Stimulated activated CD4-positive, alpha-beta T cell treated with anti-CD3 and anti-CD28 coated beads, Interleukin-2, amount 100 ng/mL, for 24 hours (primary cell): ENCODE measurements at regions not wholly inside any gene's neighbourhood (a gene's known extent, or its start where the extent isn't known, plus 50 kb on each side); places are given as distances from the start of the nearest gene placed in this dataset.

Experiments used
- DNase-seq, 2 donors: peaks; one replicate each; pipeline ENCODE4 v3.0.0-alpha.2; 2020

DNA sequence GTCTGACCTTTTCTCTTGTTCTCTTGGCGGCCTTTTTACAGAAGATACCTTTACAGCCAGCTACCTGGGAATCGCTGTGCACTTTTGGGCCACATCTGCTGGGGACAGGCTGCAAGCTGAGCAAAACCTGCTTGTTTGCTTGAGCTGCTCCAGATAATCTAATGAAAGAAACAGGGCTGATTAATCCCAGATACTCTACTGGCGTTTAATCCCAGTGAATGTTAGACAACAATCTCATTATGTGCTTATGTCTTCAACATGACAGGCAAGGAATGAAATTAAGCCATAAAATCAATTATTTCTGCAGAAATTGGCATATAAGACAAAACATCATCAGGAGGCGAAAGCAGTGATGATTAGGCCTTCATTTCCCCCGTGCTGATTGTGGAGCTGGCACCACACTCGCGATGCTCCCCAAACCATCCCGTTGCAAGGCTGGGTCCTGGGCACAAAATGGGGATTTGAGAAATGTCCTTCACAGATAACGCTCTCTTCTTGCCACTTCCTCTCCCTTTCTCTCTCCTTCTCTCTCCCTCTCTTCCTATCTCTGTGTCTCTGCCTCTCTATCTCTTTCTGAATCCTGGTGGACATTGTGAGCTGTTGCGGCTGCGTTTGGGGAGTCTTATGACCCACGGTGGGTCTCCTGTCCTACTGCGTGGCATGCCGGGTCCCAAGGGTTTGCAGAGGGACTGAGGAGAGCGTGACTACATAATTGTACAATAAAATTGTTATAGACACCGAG, 1053.8 kb downstream of the TBC1D22A start:
- DNase-seq: no peak

DNA sequence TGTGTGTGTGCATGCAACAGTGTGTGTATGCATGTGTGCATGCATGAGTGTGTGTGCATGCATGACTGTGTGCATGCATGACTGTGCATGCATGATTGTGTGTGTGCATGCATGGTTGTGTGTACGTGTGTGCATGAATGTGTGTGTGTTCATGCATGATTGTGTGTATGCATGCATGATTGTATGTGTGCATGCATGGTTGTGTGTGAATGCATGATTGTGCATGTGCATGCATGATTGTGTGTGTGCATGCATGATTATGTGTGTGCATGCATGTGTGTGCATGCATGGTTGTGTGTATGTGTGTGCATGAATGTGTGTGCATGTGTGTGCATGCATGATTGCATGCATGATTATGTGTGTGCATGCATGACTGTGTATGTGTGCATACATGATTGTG, 1052.0 kb downstream of the TBC1D22A start:
- no peak for DNase-seq

DNA sequence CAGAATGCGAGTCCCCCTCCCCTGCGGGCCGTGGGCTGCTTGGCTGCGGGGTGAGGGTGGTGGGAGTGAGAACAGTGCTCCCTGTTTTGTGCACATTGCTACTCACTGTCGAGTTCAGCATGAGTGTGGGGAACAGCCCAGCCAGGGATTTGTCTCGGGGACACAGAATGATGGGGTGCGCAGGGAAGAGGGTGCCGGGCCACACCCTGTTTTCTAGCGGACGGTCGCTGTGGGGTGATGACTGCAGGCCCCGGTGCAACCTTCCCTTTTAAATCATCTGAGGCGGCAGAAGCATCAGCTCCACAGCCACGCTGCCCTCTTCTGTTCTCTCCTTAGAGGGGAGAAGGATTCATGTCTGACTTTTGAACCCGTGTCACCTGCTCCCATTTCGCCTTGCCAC, 1051.2 kb downstream of the TBC1D22A start:
- DNase-seq: no peak

DNA sequence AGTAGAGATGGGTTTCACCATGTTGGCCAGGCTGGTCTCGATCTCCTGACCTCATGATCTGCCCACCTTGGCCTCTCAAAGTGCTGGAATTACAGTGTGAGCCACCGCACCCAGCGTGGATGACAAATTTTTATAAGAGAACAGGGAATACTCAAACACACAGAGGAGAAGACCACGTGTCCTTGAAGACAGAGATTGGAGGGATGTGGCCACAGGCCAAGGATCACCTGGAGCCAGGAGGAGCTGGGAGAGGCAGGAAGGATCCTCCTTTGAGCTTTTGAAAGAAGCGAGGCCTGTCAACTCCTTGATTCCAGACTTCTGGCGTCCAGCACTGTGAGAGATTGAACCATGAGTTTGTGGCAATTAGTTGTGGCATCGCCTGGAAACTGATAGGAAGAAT, 1049.5 kb downstream of the TBC1D22A start:
- no peak for DNase-seq

DNA sequence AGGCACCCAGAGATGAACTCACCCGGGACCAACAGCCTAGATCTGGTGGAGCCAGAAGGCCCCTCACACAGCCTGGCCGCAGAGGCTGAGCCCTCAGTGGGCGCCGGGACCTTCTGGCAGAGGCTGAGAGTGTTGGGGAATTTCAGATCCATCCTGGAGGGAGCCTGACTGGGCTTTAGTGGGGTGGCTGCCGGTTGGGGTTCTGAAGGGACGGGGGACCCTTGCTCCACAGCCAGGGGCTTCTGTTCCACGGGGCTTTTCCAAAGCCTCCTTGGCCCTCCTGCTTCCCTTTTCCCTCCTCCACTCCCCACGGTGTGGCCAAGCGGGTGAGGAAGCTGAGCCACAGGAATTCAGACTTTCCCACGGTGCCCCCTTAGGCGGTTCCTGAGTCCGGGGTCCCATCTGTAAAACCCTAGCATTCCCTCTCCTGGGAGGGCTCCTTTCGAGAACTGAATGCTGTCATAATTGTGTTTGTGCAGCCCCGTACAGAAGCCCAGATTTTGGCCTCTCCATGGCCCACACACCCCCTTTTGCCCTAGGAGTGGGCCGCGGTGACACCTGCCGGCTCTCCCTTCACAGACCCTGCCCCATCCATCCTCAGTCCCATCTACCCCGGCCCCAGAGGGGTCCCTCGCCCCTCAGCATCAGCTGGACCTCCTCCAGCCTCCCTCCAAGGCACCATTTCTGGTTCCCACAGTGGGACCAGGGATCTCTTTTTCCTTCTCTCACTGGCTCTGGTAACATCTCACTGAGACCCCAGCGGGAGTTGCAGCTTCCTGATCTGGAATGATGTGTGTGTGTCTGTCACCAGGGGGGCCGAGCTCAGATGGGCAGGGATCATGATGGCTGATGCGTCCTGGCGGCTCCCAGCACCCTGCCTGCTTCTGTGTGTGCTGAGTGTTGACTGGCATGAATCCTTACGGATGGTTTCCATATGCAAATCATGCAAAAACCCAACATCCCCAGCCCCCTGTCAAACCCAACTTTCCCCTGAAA, 1048.4 kb downstream of the TBC1D22A start:
- DNase-seq: no peak

DNA sequence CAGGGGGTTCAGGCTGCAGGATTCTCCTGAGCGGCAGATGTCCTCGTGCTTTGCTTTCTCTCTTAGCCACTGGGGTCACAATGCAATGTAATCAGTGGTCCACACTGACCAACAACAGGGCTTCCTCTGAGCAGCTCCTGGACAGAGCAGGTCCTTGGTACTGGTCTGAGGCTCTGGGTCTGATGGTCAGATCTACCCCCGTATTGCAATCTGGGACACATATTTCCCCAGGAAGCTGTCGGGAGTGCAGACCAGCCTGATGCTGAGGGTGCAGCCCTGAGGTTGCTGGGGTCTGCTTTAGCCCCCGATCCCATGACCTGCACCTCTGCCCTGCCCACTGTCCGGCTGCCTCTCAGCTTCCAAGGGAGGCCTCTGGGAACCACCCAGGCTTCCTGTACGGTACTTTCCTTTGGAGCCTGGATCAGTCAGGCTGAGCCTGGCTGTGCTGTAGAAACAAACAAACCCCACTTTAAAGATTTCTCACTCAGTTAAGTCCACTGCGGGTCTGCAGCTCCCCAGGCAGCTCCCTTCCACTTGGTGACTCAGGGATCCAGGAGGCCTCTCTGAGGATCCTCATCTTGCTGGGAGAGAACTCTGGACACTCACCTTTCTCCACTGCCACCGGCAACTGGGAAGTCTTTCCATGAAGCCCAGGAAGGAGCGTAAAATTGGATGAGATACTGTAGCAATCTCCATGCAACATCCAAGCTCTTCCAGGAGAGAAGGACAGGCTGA, 1046.6 kb downstream of the TBC1D22A start:
- no peak for DNase-seq

DNA sequence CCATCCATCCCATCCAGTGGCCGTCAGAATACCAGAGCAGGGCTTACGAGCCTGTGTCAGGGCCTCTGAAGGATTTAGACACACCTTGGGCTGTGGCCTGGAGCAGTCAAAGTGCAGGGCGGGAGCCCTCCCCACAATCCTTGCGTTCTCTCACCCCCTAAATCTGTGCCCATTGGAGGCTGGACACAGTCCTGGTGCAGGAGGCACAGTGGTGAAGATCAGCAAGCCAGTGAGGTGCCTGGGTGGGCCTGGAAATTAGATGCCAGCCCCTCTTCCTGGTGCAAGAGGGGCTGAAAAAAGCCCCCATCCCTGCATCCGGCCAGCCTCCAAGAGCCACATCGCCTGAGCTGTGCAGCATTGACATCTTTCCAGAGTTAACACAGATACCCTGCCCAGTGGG, 1045.8 kb downstream of the TBC1D22A start:
- no peak for DNase-seq

DNA sequence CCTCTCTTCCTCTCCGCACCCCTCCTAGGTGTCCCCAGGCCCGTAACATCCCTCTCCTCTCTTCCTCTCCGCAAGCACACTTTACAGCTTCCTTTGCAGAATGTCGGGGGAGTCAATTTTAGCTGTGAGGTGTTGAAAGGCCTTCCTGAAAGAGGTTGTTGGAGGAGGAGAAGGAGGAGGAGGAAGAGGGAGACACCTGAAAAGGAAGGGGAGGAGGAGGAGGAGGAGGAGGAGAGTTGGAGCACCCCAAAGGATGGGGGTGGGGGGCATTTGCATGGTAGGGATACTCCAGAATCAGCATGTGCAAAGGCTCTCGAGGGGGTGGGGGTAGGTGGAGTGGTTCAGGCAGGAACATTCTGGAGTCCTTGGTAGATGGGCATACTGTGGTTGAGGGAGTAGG, 1045.1 kb downstream of the TBC1D22A start:
- no peak for DNase-seq

DNA sequence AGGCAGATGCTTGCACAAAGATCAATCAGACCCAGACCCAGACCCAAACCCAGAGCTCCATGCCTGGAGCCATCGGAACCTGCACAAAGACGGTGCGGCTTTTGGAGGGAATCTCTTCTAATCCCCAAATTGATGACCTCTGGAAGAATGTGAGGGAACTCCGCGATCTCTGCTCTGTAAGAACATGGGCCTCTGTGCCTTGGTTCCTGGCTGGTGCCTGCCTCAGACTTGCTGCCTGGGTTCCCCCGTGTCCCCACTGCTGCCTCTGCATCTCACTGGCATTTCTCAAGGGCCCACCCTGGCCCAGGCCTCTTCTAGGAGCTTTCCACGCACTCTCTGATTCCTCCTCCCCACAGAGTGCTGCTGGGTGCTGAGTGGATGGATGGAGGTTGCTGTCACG, 1044.4 kb downstream of the TBC1D22A start:
- DNase-seq: no peak

DNA sequence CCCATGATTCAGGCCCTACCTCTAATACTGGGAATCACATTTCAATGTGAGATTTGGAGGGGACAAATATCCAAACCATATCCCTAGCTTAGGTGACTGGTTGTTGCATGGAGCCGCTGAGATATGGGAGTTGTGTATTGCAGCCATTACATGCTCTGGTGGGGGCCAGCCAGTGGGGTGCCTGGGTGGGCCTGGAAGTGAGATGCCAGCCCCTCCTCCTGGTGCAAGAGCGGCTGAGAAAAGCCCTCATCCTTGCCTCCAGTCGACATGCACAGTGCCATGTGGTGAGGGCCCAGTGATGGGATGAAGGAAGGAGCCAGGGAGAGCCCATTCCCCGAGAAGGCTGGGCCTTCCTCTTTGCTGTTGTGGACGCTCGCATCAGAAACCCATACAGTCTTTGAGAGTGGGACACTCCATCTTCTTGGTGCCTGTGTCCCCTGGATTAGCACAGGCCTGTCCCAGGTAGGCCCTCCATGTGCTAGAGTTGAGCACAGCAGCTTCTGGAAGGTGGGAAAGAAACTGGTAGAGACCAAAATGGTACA, 1043.0 kb downstream of the TBC1D22A start:
- no peak for DNase-seq

DNA sequence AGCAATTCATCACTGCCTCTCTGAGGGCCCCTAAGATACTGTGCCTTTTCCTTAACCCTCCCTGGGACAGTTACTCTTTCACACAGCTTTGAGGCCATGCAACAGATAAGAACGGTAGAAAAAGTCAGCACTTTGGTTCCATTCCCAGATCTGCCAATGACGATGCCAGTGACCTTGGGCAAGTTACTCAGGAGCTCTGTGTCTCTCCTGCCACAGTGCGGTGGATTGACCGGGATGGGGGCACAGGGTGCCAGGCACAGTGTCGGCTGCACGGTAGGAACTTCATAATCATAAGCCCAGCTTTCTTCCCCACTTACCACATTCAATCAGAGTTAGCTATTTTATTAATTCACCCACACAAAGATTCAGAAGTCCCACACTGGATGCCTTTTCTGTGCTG, 1041.8 kb downstream of the TBC1D22A start:
- no peak for DNase-seq

DNA sequence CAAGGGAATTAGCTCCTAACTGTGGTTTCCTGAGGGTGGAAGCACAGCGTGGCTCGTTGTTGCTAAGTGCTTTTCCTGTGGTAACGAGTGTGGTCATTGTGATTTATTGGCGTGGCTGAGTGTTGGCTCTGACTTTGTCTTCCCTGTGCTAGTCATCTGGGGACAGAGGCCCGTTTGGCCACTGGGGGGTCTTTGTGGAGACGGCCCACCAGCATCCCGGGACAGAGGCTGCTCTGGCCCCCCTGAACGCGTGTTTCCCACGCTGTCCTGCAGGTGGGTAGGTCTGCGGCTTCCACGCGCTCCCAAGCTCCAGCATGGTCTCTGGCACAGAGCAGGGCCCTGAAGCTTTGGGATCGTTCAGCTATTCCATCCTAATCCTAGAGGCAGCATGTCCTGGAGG, 1040.0 kb downstream of the TBC1D22A start:
- no peak for DNase-seq

DNA sequence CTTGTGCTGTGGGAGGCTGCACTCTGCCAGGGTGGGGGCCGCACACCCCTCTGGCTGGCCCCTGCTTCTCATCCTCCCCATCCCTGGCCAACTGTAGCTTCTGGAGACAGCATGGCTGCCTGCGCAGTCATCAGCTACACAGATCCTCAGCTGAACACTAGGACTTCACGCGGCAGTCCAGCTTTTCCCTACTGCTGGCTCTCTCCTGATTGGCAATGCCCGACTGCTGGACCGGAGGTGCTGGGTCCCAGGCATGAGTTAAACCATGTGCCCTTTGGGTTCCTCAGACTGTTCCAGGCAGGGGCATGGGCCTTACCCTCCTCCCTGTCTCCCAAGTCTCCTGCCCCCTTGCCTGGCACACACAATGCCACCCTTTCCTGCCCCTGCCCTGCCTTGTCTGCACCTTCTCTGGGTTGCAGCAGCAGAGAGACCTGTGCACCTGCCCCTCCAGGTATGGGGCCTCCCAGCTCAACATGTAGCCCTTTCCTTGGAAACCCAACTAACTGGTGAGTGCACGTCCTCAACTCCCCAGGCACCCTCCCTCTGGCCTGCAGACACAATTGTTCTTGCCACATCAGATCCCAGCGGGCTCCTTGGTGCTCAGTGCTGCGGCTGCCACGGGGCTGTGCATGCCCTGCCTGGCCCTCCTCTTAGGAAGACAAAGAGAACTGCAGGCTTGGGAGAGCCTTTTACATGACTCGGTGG, 1039.2 kb downstream of the TBC1D22A start:
- DNase-seq: no peak

DNA sequence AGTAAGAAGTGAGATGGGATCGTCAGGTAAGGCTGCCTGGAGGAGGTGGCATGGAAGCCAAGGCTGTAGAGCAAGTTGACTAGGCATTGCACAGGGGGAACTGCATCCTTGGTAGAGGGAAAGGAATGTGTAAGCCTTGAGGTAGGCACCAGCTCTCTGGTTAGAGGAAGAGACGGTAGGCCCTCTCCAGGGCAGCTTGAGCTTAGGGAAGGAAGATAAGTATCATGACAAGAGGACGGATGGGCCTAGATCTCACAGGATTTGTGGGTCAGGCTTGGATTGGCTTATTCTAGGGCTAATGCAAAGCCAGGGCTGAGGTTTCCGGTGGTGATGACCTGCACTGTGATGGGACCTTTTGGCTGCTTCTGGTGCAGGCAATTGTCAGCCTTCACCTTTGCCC, 1035.8 kb downstream of the TBC1D22A start:
- no peak for DNase-seq

DNA sequence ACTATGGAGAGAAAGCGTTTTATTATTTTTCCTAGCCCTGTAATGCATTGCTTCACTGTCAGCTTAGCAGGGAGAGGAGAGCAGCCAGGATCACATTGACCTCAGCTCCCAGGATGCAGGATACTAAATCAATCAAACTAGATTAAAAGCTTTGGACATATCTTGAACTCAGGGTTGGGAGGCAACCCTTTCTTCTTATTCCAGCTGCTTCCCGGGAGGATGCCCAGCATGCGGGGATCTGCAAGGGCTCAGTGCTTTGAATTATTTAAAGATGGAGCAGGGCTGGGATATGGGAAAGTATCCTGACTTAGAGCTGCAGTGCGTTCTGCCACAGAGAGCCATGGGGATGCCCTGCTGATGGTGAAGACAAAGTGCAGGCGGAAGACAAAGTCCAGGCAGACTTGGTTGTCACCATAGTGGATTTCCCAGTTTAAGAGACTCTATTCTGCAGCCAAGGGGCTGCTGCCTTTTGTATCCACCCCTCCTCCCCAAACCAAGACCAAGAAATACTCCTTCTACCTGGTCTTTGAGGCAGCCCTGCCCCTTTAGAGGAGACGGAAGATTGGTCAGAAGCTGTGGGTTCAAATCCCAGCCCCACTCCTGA, 1035.0 kb downstream of the TBC1D22A start:
- no peak for DNase-seq

DNA sequence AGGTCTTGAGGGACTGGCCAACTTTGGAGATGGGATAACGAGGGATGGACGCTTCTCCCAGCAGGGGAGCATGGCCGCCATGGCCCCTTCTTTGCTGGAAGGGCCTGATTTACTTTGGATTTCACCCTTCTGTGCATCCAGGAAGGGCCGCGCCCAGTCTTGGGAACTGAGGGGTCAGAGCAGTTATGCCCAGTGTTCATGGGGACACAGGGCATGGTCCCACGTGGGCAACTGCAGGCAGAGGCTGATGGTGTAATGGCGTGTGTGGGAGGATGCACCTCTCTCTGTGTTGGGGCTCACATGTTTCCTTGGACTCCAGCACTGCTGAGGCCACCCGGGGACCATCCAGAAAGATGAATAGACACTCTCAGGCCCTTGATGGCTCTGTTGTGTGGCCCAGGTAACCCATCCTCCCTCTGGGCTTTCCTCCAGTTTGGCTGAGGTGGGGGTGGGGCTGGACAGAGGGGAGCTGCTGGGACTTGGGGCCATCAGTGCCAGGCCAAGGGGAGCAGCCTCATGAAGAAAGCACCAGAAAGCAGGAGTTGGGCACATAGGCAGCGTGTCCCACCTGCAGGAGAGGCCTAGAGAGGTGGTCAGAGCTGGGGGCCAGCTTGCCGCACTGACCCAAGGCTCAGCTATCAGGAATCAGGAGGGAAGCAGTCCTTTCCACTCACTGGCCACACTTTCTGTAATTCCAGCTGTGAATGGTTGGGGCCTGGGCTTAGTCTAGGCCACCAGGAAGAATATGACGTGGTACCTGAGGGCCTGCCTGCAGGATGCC, 1033.9 kb downstream of the TBC1D22A start:
- no peak for DNase-seq

DNA sequence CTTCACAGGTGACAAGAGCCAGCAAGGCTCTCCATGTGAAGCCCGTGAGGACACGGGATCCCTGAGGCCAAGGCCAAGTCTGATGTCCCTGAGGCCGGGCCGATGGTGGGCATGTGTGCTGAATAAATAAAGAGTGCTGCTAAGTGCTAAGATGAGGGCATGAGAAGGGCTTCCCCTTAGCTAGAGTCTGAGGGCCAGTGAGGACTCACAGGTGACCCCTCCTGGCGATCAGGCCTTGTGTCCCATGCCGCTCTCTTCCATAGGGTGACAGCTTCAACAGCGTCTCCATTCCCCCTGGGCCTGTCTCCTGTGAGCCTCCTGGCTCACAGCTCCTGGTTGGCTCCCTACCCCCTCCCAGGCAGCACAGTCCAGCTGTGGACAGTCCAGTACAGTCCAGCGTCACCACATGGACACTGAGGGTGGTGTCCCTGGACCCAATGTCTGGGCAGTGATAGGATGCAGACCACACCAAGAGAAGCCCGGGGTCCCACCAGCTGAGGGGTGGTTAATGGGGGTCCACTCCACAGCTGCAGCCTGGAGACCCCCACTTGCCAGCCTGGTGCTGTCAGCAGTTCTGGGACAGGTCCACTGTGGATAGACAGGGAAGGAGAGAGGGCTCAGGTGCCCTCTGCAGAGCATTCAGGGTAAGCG, 1033.2 kb downstream of the TBC1D22A start:
- DNase-seq: no peak

DNA sequence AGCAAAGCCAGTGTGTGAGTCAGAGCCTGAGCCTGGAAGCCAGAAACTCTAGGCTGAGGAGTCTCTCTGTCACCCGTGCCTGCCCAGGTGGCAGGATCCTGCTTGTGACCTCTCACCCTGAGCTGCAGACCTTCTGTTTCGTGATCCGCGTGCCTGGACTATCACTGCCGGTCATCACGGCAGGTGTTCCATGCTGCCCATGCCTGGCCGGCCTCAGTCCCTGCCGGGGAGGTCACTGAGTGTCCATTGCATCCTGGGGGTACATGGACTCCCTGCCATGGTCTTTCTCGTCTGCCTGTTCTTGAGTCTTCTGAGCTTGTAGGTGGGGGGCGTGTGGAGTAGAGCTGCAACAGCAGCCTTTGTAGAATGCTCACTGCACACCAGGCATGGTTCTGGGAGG, 1032.4 kb downstream of the TBC1D22A start:
- no peak for DNase-seq

DNA sequence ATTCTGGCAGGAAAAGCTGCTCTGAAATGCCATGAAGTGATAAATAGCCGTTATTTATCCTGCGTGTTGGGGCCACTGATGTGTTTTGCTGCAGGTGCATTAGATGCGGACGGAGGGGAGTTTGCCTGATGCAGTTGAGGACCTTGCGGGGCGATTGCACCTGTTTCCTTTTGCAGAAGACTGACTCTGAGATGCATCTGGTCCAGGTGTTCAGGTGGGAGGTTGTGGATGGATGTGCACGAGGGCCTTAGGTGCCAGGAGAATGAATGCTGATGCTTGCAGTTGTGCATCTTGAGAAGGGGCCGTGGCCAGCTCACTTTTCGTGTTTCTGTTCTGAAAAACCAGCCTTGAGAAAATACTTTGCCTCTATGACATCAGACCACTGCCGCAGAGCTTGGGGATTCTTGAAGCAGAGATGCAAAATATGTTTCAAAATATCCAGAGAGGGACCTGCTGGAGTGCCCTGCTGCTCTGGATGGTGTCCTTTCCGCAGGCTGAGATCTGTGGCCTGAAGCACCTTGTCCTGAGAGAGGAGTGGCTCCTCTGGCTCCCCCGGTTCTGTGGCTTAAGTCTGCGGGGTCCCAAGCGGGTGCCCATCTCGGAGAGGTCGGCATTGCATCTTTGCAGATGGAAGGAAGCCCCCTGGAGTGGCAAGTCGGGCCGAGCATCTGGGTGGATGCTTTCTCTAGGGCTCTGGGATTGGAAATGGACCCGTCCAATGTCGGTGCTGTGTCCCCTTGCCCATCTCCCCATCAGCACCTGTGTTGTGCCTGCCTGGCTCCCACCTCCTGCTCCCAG, 1031.1 kb downstream of the TBC1D22A start:
- no peak for DNase-seq

DNA sequence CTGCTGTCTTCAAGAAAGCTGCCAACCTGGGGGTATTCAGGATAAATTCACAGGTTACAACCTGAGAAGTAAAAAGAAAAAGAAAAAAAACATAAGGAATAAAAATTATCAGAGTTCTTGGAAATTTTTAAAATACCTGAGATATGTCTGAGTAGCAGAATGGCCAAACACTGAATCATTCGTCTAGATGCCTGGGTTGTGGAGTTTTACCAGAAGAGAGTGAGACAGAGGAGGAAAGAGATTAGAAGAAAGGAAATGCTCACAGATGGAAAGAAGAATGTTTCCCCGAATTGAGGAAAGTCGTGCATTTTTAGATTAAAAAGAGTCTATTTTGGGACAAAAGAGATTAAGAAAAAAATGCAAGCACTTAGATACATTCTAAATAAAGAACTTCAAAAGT, 1026.7 kb downstream of the TBC1D22A start:
- no peak for DNase-seq
